ENCODE measurements at regions not wholly inside any gene's neighbourhood (a gene's known extent, or its start where the extent isn't known, plus 50 kb on each side); places are given as distances from the start of the nearest gene placed in this dataset.

- POLR2A ChIA-PET: no interaction called here
- H3K36me3 Mint-ChIP-seq (ENCODE audit: low read depth): no peaks in the 10 kb centered on the region
- H3K27ac ChIP-seq (ENCODE audit: low read depth in 1 of 2, low read length in 2 of 2): no peak overlapping the region
These were observed 191.3 kb upstream of the RHOBTB1 start for GRCh38 chr10:61135276-61135721.

GRCh38 chr10:61130366-61130765 is 186.4 kb upstream of the RHOBTB1 start:
- H3K27ac ChIP-seq (ENCODE audit: low read depth in 1 of 2, low read length in 2 of 2): no peak overlapping the region
- Mint-ChIP-seq H3K27ac (no peak overlapping the region), H3K36me3 (ENCODE audit: low read depth) (no peaks in the 10 kb centered on the region), H3K27me3 (no peaks in the 10 kb centered on the region), H3K4me3 (no peak overlapping the region), H3K9me3 (no peaks in the 10 kb centered on the region), H3K4me1 (ENCODE audit: low read depth) (no peaks in the 10 kb centered on the region)
- DNase-seq: no peak
- no peaks in the 10 kb centered on the region for H3K9me3 ChIP-seq (ENCODE audit: control insufficient read depth in 1 of 2, insufficient read depth in 1 of 2, low read length in 2 of 2)
- H3K4me1 ChIP-seq (ENCODE audit: insufficient read depth, low read length): no peaks in the 10 kb centered on the region
- no peak for TF ChIP-seq CTCF (IDR thresholded peaks at IDR 0.05)
- H3K27me3 ChIP-seq (ENCODE audit: control insufficient read depth in 1 of 2, insufficient read depth in 2 of 2, low read length in 2 of 2): no peaks in the 10 kb centered on the region
- CTCF ChIA-PET: no interaction called here
- no peaks in the 10 kb centered on the region for H3K36me3 ChIP-seq (ENCODE audit: insufficient read depth, low read length)
- H3K4me3 ChIP-seq (ENCODE audit: low read length): no peak overlapping the region
- ATAC-seq (ENCODE audit: poor library complexity): no peak
- intact Hi-C loops (cut with DNase I, micrococcal nuclease): no loop called here
- POLR2A ChIA-PET: no interaction called here

More at GRCh38 chr10:61135276-61135721, 191.3 kb upstream of the RHOBTB1 start:
- Histone ChIP-seq H3K36me3 (ENCODE audit: insufficient read depth, low read length) (no peaks in the 10 kb centered on the region), H3K9me3 (ENCODE audit: control insufficient read depth in 1 of 2, insufficient read depth in 1 of 2, low read length in 2 of 2) (no peaks in the 10 kb centered on the region), H3K27me3 (ENCODE audit: control insufficient read depth in 1 of 2, insufficient read depth in 2 of 2, low read length in 2 of 2) (no peaks in the 10 kb centered on the region), H3K4me1 (ENCODE audit: insufficient read depth, low read length) (no peaks in the 10 kb centered on the region), H3K4me3 (ENCODE audit: low read length) (no peak overlapping the region)
- no peaks in the 10 kb centered on the region for H3K4me1 Mint-ChIP-seq (ENCODE audit: low read depth)
- intact Hi-C loops (cut with DNase I, micrococcal nuclease): no loop called here
- no peak for TF ChIP-seq CTCF (IDR thresholded peaks at IDR 0.05)
- H3K27me3 Mint-ChIP-seq: no peaks in the 10 kb centered on the region
- H3K27ac Mint-ChIP-seq: no peak overlapping the region
- H3K9me3 Mint-ChIP-seq: no peaks in the 10 kb centered on the region
- DNase-seq (no peak), ATAC-seq (ENCODE audit: poor library complexity) (no peak)
- CTCF ChIA-PET: no interaction called here
- no peak overlapping the region for H3K4me3 Mint-ChIP-seq

GRCh38 chr10:61128196-61128595 is 184.2 kb upstream of the RHOBTB1 start:
- no peaks in the 10 kb centered on the region for H3K4me1 ChIP-seq (ENCODE audit: insufficient read depth, low read length)
- no peak overlapping the region for H3K27ac ChIP-seq (ENCODE audit: low read depth in 1 of 2, low read length in 2 of 2)
- no peak for DNase-seq
- no peaks in the 10 kb centered on the region for H3K36me3 Mint-ChIP-seq (ENCODE audit: low read depth)
- no peak overlapping the region for H3K27ac Mint-ChIP-seq
- H3K9me3 ChIP-seq (ENCODE audit: control insufficient read depth in 1 of 2, insufficient read depth in 1 of 2, low read length in 2 of 2): no peaks in the 10 kb centered on the region
- no peak for TF ChIP-seq CTCF (IDR thresholded peaks at IDR 0.05)
- ChIA-PET POLR2A (no interaction called here), CTCF (no interaction called here)
- intact Hi-C loops (cut with DNase I, micrococcal nuclease): no loop called here
- no peak overlapping the region for H3K4me3 Mint-ChIP-seq
- H3K27me3 ChIP-seq (ENCODE audit: control insufficient read depth in 1 of 2, insufficient read depth in 2 of 2, low read length in 2 of 2): no peaks in the 10 kb centered on the region
- no peak overlapping the region for H3K4me3 ChIP-seq (ENCODE audit: low read length)
- H3K4me1 Mint-ChIP-seq (ENCODE audit: low read depth): no peaks in the 10 kb centered on the region
- no peak for ATAC-seq (ENCODE audit: poor library complexity)
- H3K27me3 Mint-ChIP-seq: no peaks in the 10 kb centered on the region
- H3K36me3 ChIP-seq (ENCODE audit: insufficient read depth, low read length): no peaks in the 10 kb centered on the region
- no peaks in the 10 kb centered on the region for H3K9me3 Mint-ChIP-seq

Data from CD4-positive, alpha-beta T cell (primary cell).